ENCODE measurements at regions not wholly inside any gene's neighbourhood (a gene's known extent, or its start where the extent isn't known, plus 50 kb on each side); places are given as distances from the start of the nearest gene placed in this dataset.

DNA sequence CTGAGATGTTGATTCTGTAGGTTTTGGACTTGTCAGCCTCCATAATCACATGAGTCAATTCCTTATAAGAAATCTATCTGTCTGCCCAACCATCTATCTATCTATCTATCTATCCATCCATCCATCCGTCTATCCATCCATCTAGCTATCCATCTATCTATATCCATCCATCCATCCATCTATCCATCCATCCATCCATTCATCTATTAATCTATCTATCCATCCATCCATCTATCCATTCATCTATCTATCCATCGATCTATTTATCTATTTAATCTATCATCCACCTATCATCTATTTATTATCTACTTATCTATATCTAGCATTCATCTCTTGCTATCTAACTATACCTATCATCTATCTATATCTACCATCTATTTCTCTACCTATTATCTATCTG lies 357.2 kb upstream of the ZNF507 start:
- ChIA-PET CTCF (no interaction called here), POLR2A (no interaction called here)

DNA sequence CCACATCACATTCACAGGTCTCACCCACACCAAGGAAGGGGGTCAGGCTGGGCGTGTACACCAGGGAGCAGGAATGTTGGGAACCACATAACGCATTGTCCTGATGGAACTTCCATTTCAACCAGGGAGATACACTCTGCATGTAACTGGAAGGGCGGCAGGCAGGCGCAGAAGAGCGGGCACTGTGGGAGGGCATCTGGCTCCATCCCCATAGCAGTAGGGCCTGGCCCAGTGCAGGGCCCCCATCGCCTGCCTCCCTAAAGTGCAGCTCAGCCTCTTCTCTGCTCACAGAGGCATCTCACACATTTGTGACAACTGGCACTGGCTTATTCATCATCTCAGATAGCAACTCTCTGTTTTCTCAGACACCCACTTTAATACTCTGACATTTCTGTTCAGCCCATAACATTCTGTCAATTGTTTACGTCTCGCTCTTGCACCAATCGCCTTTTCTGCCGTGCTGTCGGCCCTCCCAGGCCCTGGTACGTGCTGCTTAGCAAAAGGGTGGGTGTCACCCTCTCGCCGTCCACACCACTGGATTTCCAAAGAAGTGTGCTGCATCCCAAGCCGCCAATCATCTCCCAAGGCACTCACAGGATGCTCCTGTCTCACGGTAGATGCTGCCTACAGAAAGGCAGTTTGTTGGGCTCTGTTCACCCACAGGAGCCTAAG lies 353.3 kb upstream of the ZNF507 start:
- ChIA-PET CTCF (no interaction called here), POLR2A (no interaction called here)

GRCh38 chr19:31992750-31993149 lies 352.7 kb upstream of the ZNF507 start:
- ChIA-PET POLR2A (no interaction called here), CTCF (no interaction called here)

DNA sequence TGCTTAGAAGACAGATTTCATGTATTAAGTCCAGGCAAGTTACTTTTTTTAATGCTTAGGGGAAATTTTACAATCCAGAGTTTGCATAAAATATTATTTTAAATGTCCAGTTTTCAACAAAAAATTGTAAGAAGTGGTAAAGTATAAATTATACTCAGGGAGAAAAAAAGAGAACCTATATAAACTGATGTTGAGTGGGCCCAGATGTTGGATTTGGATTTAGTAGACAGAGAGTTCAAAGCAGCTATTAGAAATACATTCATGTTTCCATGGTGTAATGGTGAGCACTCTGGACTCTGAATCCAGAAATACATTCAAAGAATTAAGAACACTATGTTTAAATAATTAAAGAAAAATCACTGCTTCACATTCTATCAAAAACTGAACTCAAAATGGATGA lies 349.9 kb upstream of the ZNF507 start:
- POLR2A ChIA-PET: no interaction called here
- CTCF ChIA-PET: no interaction called here

GRCh38 chr19:32010071-32010470 lies 335.3 kb upstream of the ZNF507 start:
- CTCF ChIA-PET: no interaction called here
- POLR2A ChIA-PET: no interaction called here

- POLR2A ChIA-PET: no interaction called here
These were observed 333.2 kb upstream of the ZNF507 start for GRCh38 chr19:32012206-32012605.

DNA sequence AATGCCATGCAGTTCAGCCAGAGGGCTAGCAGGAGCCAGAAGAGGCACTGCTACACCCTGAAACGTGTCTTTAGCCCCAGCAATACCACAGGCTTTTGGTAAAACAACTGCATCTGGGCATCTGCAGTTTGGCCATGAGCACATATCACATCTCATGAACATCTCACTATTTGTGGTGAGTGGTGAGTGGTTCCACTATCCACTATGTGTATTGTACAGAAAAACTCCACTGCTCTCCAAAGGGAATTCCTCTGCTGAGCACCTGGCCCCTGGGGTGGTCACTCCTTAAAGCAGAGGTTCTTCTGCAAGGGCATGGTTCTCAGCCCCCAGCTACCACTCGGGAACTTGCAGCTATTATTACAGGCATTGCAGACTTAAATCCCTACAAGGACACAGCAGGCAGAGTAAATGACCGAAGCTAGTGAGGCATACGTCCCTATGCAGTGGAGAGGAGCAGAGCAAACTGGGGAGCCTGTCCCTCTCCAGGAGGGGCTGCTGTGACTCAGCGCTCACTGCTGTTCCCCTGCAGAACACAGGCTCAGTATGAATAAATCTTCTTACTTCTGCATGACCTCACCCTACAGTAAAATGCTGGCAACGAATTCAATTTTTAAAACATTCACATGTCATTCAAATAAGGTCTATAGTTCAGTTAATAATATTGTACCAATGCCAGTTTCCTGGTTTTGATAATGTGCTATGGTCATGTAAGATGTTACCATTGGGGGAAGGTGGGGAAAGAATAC lies 332.4 kb upstream of the ZNF507 start:
- POLR2A ChIA-PET: no interaction called here

More at GRCh38 chr19:32012206-32012605, 333.2 kb upstream of the ZNF507 start:
- CTCF ChIA-PET: no interaction called here

GRCh38 chr19:32017176-32017953 lies 328.0 kb upstream of the ZNF507 start:
- ChIA-PET CTCF (no interaction called here), POLR2A (no interaction called here)

More for the DNA sequence above, 332.4 kb upstream of the ZNF507 start:
- CTCF ChIA-PET: no interaction called here

DNA sequence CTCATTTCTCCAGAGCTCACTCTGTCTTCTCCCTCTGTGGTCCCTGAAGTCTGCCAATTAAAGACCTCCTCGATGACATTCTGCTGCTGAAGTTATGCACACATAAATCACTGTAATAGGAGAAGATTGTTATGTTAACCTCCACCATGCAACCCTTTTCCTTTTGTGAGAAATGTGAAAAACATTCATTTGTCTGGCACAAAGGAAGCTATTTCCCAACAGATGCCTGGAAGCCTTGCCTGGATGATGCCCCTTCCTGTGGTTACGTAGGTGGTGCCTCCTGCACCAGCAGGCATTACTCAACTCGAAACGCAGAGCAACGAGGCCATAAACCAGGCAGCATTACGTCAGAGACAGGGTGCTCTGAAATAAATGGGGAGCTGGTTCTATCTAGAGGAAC lies 327.4 kb upstream of the ZNF507 start:
- ChIA-PET CTCF (no interaction called here), POLR2A (no interaction called here)

DNA sequence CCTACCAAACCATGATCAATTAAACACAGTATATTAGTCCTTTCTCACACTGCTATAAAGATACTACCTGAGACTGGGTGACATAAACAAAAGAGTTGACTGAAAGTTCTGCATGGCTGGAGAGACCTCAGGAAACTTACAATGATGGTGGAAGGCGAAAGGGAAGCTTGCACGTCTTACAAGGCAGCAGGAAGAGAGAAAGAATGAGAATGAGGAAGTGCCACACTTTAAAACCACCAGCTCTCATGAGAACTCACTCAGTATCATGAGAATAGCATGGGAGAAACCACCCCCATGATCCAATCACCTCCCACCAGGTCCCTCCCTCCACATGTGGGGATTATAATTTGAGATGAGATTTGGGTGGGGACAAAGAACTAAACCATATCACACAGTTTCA lies 324.9 kb upstream of the ZNF507 start:
- ChIA-PET POLR2A (no interaction called here), CTCF (no interaction called here)

DNA sequence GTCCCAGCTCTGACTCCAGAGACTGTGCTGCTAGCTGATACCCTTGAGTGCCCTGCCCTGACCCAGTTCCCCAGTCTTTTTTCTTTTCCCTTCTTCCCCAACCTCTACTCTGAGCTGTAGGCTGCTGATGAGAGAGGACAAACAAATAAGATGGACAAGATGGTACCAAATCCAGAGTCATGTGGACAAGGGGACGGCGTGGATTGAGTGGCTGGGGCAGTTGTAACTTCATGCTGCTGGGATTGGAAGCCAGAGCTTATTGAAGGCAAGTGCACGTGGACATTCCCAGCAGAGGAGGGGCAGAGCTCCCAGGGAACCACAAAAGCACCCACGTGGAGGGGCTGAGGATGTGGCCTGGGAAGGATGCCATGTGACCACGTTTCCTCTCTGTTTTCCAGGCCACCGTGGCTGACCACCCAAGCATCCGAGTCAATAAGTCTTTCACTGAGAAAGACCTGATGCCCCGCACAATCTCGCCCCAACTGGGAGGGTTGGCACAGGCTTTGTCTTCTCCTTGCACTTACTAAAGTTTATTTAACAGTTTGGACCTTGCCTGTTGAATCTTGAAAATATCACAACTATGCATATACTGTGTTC lies 323.3 kb upstream of the ZNF507 start:
- ChIA-PET CTCF (no interaction called here), POLR2A (no interaction called here)

- CTCF ChIA-PET: interaction anchor here (0.5 kb wide), 1 partner anchor 103 kb away, joined by 3 read pairs; no protein-coding TSS in a partner anchor
- POLR2A ChIA-PET: no interaction called here
These were observed 322.5 kb upstream of the ZNF507 start for GRCh38 chr19:32022731-32023563.

DNA sequence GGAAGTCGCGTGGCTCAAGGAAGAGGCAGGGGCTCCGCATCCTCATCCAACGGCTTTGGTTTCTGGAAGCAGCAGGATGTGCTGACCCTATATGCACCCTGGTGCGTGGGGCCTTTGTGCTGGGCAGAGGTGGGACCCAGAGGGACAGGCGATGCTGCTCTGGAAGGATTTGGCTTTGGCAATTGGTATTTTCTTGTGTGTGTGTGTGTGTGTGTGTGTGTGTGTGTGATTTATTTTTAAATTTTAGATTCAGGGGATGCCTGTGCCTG lies 321.9 kb upstream of the ZNF507 start:
- ChIA-PET POLR2A (no interaction called here), CTCF (interaction anchor here (0.5 kb wide), 1 partner anchor 102 kb away, joined by 3 read pairs; no protein-coding TSS in a partner anchor)

DNA sequence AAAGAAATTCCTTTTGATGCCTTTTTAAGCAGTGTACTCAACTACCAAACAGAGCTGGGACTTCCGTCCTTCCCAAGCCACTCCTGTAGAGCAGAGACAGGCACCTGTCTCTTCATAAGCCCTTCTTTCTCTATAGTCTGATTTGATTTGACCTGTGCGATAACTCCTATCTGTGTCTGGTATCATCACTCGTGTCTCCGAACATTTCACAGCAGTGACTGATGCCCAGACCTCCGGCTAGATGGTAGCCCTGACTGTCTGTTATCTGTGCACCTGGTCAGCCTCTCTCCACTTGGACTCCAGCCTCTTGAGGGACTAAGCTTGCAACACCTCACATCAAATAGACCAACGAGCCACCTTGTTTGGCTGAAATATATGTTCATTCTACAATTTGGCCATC lies 316.2 kb upstream of the ZNF507 start:
- POLR2A ChIA-PET: no interaction called here
- CTCF ChIA-PET: no interaction called here

DNA sequence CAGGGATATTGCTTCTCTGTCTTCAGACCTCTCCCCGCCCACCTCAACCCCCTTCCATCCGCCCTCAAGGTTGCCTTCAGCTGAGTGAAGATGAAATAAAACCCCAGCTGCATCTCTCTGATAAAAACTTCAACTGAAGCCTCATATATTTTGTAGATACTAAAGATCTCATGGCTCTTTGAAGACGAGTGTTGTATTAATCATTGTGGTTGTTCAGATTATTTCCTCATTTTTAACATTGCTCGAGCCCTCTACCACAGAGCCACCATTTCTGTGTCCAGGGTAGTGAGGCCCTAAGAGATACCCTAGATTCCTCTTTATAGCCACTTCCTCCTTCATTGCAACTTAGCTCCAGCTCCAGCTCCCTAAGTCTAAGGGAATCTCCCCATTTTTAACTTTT lies 312.8 kb upstream of the ZNF507 start:
- ChIA-PET POLR2A (no interaction called here), CTCF (no interaction called here)

- ChIA-PET POLR2A (no interaction called here), CTCF (no interaction called here)
These were observed 309.8 kb upstream of the ZNF507 start for GRCh38 chr19:32035626-32036025.

DNA sequence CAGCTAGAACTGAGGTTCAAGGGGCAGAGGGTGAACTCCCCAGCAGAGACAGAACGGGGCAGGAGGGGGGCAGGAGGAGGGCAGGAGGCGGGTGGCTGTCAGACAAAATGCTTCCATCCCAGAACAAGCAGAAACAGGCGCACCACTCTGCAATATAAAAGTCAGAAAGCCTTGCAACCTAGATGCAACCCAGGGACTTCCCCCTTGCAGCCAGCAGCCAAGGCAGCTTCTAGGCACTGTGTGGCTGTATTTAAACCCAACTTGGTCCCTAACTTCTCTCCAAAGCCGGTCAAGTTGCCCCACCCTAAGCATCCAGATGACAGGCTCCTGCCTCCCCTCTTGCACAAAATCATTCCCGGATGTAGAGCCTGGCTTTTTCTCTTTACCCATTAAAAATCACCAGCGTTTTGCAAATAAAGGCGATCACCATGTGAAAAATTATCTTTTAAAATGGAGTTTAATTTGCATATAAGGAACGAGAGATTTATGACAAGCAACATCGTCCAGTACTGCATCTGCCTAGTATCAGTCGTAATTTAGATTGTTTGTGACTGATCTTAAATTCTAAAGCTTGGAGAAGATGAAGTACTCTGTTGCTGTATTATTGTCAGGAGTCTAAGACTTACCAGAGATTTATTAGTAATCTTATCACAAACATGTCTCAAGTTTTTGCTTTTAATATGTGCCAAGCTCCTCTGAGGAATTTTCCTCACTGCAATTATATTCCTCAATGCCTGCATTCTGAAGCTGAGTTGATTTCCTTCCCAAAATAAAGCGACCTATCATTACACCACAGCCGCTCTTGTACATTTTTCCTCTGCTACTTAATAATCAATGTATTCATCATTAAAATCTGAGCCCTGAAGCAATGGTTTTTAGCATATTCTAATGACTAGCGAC lies 307.1 kb upstream of the ZNF507 start:
- CTCF ChIA-PET: no interaction called here

GRCh38 chr19:32038961-32039360 lies 306.4 kb upstream of the ZNF507 start:
- ChIA-PET CTCF (no interaction called here), POLR2A (no interaction called here)

More for the DNA sequence above, 307.1 kb upstream of the ZNF507 start:
- POLR2A ChIA-PET: no interaction called here

- ChIA-PET POLR2A (no interaction called here), CTCF (no interaction called here)
These were observed 306.0 kb upstream of the ZNF507 start for GRCh38 chr19:32039440-32039839.
